GM20431 (cell line): ENCODE measurements at regions not wholly inside any gene's neighbourhood (a gene's known extent, or its start where the extent isn't known, plus 50 kb on each side); places are given as distances from the start of the nearest gene placed in this dataset.
"Not testable (repeated sequence)": the region's sequence is repeated elsewhere in the genome, so short reads cannot be mapped to it uniquely, and the experiment has no call there.

Experiments
- in situ Hi-C: fragments of 300-500 bp; cut with MseI, MboI; formaldehyde crosslinking; loops from one replicate; pipeline ENCODE4 v1.15.0; 2020; ENCODE audit warnings: low sequenced_read_pairs; ENCODE audit not compliant: unreplicated experiment

DNA sequence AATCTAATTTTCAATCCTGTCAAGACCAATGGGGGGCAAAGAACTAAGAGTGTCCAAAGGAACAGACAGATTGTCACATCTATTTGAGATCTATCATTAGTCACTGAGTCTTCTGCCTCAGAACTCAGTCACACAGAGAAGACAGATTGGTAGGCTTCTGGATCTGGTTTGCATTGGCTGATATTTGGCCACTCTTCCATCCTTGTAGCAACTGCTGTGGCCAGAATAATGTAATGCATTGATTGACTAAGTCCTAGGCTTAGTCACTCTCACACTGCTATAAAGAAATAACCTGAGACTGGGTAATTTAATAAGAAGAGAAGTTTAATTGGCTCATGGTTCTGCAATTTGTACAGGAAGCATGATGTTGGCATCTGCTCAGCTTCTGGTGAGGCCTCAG, 458.5 kb downstream of the ACTL7B start:
- in situ Hi-C loops, result no loop called here

DNA sequence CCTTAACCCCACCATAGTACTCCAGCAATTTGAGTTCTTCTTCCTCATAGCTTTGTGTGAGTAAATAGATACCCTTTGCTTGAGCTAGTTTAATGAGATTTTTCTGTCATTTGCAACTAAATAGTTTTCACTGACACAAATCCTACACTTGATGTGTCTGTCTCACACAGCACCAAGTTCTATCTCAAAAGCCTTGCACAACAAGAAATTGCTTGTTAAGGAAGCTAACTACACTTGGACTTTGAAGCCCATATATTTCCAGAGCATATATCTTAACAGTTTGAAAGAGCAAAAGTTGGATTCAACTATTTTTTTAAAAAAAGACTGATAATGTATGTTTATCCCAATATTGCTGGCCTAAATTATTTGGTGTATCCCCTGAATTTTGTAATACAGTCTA, 459.2 kb downstream of the ACTL7B start:
- in situ Hi-C loops, result no loop called here

DNA sequence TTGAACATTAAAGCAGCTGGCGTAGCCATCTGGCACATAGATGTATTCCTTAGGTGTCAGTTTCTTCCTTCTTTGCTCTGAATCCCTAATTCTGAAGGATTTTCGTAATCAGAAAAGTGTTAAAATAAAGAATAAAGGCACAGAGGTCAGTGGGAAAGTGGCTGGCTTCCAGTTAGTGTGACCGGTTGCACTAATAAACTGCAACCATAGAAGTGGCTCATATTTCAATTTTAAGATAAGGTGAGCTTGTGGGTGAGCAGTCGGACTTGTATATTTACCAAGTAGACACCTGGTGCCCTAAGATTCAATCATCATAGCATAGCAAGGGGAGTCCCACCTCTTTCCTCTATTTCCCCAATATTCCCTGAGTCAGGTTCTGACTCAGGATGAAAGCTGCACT, 459.6 kb downstream of the ACTL7B start:
- in situ Hi-C loops, result no loop called here

DNA sequence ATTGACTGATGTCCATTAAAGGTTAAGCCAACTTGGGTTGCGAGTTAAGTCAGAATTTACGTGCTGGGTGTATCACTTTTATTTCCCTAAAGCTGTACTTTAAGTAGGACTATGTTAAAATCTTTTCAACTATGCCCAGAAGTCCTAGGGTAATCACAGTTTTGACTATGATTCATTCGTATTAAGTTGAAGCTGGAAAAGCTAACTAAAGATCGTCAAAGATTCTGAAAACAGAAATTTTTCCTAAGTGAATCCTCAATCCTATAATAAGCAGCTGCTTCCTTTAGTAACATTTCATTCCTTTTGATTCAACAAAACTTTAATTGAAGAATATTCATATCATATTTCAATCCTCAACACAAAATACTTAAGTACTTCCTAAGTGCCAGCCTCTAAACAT, 460.4 kb downstream of the ACTL7B start:
- in situ Hi-C loops, result no loop called here

DNA sequence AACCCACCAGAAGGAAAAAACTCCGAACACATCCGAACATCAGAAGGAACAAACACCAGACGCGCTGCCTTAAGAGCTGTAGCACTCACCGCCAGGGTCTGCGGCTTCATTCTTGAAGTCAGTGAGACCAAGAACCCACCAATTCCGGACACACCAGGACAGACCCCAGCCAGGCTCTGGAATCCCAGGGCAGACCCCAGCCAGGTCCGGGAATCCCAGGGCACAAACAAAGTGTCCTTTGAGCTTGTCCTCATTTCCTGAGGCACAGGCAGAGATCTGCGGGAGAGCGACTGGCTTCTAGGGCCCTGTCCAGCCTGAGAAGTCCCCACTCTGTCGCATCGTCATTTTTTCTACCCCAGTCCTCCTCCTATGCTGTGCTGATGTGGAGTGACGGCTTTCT, 461.1 kb downstream of the ACTL7B start:
- in situ Hi-C loops, result no loop called here

DNA sequence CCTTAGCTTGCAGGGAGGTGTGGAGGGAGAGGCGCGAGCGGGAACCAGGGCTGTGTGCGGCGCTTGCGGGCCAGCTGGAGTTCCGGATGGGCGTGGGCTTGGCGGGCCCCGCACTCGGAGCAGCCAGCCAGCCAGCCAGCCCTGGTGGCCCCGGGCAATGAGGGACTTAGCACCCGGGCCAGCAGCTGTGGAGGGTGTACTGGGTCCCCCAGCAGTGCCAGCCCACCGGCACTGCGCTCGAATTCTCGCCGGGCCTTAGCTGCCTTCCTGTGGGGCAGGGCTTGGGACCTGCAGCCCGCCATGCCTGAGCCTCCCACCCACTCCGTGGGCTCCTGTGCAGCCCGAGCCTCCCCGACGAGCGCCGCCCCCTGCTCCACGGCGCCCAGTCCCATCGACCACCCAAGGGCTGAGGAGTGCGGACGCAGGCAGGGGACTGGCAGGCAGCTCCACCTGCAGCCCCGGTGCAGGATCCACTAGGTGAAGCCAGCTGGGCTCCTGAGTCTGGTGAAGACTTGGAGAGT, 462.2 kb downstream of the ACTL7B start:
- in situ Hi-C loops, result not testable (repeated sequence)

DNA sequence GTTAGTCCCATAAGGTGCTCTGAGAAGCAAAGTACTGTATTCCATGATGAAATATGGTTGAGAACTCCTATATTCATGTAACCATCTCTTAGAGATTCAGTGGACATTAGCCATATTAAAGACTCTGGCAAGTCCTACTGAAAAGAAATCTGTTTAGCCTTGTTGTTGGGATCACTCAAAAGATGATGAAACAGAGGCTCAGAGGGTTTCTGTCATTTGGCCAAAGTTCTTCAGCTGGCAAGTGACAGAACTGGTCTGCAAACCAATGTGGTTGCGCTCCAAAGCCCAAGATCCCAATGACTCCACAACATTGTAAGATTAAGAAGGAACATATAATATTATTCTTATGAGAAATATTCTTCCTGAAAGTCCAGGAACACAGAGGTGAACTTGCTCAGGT, 462.9 kb downstream of the ACTL7B start:
- in situ Hi-C loops, result no loop called here

DNA sequence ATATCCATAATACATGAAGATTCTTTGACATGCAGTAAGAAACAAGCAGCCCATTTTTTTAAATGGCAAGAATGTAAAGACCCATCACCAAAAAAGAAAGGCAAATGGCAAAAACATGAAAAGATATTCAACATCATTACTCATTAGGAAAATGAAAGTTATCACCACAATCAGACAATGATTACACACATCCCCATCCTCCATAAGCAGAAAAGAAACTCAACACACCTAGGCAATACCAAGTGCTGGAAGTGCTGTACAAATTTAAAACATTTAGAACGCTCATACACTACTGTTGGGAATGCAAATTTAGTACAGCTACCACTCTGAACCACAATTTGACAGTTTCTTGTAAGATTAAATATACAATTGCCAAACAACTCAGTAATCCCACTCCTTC, 466.7 kb downstream of the ACTL7B start:
- in situ Hi-C loops, result no loop called here

DNA sequence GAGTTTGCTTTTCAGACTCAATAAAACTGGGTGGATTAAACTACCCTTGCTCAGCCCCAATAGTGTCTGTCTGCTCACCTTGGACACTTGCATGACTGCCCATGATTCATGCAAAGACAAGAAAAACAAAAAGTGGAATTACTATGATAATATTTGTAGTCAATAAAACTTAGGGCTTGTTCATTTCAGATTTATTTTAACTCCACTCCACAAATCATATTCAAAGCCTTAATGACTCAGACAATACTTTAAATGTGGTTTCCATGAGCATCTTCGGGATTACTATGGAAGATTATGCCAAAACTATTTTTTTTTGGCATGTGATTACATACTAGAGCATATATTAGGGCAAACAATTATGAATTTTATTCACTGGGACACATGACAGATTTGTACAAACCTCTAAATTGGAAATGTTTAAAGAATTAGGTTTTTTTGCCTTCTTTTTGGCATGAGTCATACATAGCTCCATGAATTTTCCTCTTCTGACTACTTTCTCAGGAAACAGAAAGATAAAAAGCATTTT, 468.9 kb downstream of the ACTL7B start:
- in situ Hi-C loops, result no loop called here

DNA sequence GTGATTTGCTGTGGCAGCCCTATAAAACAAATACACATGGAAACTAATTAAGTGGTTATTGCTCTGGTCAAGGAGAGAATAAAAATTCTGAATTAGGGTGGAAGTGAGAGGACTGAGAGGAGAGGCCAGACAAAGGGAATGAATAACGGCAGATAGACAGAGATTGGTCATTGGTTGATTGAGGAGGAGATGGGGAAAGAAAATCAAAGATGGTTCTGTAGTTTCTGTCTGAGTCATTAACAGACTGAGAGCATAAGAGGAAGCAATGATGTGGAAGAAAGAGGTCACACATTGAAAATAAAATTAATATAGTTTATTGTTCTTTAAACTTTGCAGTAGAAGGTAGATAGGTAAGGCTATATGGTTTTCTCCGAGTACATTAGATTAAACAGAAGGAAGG, 469.8 kb downstream of the ACTL7B start:
- in situ Hi-C loops, result no loop called here

DNA sequence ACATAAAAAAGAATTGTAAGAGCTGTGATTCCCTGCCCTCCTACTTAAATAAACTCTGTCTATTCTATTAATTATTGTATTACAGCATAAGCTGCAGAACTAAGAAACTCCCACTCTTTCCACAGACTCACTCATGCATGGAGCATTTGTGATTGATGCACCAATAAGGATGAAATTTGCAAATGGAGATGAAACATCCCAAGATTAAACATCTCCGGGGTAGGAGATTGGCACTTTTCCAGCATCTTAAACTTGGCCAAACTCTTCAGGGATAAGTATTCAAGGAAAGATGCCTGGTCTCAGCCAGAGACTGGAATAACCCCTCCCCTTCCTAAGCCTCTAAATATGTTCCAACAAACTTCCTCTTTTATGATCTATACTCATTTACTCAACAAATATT, 472.0 kb downstream of the ACTL7B start:
- in situ Hi-C loops, result no loop called here

DNA sequence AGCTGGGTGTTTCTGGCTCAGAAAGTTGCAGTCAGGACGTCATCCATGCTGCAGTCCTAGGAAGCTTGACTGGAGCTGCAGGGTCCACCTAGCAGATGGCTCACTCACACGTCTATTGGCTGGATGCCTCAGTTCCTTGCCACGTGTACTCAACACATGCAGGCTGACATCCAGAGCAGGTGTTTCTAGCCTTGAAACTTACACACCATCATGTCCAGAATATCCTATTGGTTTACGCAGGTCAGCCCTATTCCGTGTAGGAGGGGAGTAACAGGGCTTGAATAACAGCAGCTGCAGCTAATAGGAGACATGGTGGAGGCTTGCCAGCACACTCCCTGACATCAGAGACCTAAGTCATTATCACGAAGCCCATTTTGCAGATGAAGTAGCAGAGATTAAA, 473.5 kb downstream of the ACTL7B start:
- in situ Hi-C loops, result no loop called here

DNA sequence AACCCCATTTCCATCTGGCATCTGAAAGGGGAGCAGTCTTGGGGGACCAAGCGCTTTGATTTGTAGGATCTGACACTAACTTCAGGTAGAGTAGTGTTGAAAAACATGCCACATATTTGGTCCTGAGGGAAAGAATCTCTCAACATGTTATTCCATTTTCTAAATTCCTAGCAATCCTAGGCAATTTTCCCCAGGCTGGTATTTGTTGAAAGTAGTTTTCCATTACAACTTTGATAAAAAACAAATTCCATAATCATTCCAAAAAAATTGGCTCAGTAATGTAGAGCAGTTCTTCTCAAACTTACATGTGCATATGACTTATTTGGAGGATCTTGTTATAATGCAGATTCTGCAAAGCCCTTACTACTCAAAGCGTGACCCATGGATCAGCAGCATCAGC, 477.9 kb downstream of the ACTL7B start:
- in situ Hi-C loops, result no loop called here

DNA sequence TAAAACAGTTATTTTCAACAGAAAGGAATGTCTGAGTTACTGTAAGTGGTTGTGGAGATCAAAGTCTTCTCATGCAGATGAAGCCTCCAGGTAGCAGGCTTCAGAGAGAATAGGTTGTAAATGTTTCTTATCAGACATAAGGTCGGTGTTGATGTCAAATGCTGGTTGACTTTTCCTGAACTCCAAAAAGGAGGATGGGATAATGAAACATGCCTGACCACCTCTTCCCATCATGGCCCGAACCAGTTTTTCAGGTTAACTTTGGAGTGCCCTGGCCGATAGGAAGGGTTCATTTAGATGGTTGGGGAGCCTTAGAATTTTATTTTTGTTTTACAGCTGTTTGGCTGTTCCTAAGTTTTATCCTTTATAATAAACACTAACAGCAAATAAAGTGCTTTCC, 478.4 kb downstream of the ACTL7B start:
- in situ Hi-C loops, result no loop called here

DNA sequence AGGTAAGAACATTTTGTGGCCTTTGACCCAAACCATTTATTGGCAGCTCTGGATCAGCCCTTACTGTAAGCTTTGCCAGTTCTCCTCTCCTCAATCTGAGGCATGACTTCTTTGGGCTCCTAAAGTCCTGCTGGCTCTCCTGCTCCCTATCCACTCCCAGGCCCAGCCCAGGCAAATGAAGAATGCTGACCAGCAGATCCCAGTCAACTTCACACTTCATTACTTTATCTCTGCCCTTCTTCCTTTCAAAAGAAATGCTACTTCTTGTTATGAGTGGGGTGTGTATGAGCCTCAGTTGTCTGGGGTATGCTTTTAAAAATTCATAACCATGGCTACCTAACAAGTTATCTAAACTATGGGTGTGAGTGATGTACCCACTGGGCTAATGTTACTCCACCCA, 479.6 kb downstream of the ACTL7B start:
- in situ Hi-C loops, result no loop called here

DNA sequence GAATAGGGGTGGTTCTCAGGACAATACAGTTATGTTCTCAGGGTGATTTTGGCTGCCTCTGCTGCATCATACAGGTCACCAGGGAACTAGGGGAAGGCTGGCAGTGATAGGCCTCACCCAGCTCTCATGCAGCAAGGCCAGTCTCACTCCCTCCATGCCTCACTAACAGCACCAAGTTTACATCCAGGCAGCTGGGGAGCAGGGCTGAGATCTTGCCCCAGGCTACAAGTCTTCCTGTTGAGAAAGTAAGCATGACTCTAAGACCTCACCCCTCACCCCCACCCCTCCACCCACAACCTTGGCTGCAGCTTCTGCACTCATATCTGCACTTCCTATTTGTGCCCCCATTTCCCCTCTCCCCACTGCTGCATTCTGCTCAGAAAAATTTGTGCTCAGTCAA, 481.2 kb downstream of the ACTL7B start:
- in situ Hi-C loops, result no loop called here

DNA sequence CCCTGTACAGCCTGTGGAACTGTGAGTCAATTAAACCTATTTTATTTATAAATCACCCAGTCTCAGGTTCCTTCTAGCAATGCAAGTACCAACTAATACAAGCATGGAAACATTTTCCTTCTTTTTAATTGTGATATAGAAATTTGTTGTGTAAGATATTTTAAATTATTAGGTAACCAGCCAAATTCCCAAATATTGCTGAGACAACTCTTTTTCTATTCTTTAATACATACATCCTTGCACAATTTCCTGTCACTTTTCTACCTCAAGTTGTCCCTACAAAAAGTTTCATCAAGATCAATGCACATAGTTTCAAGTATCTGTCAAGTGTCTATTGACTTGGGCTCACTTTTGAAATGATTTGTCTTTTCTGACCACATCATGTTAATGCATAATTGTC, 488.6 kb downstream of the ACTL7B start:
- in situ Hi-C loops, result no loop called here

DNA sequence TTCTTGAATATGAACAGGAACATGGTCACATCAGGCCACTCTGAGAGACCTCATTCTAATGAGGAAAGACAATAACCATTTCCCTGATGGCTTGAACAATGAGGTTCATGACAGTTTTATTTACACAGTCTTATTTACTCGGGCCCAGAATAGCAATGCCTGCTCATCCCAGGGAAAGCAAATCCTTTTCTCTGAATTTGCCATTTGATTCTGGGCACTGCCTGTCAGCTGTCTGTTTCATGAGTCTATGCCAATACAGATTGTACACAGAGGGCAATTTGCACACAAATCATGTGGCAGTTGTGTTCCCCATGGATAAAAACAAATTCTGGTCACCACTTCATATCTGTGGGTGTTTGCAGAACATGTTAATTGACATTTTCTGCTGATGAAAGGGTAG, 492.5 kb downstream of the ACTL7B start:
- in situ Hi-C loops, result no loop called here

DNA sequence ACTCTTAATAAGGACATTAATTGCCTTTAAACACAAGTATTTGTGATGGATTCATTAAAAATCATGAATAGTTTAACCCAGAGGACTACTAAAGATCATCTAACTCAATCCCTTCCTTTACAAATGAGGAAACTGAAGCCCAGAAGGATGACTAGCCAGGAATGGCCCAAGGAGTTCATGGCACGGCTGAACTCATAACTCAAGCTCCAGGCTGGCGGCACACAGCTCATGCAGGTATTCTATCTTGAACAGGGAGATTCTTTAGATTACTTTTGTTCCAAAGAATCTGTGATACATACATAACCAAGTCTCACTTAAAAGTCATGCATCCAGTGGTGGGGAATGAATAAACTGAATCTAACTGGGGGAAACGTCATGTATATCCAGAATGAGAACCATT, 495.5 kb downstream of the ACTL7B start:
- in situ Hi-C loops, result no loop called here

DNA sequence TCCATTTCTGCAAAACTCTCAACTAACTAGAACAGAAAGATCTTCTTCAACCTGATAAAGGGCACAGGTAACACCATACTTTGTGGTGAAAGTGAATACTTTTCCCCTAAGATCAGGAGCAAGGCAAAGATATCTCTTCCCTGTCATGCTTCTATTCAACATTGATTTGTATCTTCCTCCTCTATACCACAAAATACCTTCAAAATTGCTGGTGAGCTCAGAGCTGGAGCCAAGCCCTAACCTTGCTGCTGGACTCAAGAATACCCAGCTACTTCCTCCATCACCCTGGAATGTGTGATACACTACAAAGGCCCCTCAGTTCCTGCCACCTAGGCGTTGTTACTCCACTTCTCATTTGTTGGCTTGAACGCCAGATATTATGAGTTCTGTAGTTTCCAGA, 499.0 kb downstream of the ACTL7B start:
- in situ Hi-C loops, result no loop called here

DNA sequence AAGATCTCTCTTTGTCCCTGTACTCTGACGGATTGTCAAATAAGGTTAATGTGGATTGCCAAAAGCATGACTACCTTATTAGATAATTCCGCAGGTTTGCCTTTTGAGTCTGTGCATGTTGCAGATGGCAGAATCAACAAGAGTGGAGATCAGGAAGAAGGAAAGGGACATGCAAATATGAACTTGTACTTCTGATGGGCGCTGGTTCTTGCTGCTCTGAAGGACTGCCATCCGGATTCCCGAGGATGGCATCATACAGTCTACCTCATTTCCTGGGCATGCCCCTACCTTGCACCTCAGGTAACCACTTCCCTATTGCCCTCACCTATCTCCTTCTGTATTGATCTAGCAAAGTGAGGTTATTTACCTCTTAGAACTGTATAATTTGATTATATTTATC, 504.2 kb downstream of the ACTL7B start:
- in situ Hi-C loops, result no loop called here

DNA sequence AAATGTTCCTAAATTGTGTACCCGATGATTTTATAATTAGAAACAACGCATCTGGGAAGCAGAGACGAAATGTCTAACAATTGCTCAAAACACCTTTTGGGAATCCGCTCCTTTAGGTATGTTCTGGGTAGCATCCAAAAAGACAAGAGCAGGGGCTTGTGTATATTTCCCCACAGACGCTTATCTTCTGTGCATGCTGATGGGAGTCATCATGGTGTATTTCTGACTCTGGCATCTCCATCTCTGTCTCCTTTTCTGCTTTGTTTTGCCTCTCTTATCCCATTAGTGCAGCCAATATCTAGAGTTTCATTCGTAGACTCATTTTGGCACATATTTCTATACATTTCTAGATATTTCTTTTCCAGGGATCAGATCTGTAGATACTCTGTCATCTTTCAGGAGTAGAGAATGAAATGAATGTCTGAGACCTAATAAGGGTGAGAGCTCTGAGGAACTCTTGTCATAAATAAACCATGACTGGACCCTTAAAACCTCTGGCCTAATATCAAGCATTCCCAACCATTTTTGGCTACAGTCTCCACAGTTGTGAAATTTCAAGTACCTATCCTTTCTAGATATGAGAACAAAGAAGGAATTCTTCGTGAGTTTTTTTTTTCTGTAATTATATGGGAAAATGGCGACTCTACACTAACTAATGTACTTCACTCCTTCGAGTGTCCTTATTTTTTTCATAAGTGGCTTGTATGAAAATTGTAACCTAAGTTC, 508.2 kb downstream of the ACTL7B start:
- in situ Hi-C loops, result no loop called here
